ENCODE measurements at regions not wholly inside any gene's neighbourhood (a gene's known extent, or its start where the extent isn't known, plus 50 kb on each side); places are given as distances from the start of the nearest gene placed in this dataset.

DNA sequence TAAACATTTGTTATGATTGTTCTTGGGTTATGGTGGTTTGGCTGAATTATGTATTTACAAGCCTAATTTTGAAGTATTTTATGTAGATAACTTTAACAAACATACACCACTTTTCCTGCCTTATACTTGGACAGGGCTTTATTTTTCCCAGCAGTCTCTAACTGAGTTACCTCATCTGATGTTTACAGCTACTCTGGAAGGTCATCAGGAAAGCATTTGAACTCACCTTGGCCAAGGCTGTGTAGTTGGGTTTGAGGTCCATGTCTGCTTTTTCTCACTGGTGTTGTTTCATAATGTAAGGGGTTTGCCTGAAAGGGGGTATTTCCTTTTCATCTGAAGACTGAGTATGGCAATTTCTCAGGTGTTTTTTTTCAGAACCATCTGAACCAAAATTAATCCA lies 193.5 kb downstream of the RWDD3 start:
- Histone ChIP-seq H3K79me2 (ENCODE audit: control insufficient read depth, insufficient read depth, low read length) (no peaks in the 10 kb centered on the region), H3K27ac (ENCODE audit: extremely low read depth, low read depth, low read length) (no peak overlapping the region), H3K9me1 (ENCODE audit: control insufficient read depth, insufficient read depth, low read length) (no peaks in the 10 kb centered on the region), H3K4me2 (ENCODE audit: insufficient read depth, low read length) (no peak overlapping the region), H3K9ac (ENCODE audit: insufficient read depth in 1 of 2, low read depth in 2 of 2, low read length in 2 of 2) (no peak overlapping the region), H3K9me3 (replicated peaks; ENCODE audit: control insufficient read depth, insufficient read depth, low read depth, low read length) (no peaks in the 10 kb centered on the region), H4K20me1 (replicated peaks; ENCODE audit: control insufficient read depth, insufficient read depth, low read length) (no peaks in the 10 kb centered on the region), H2AFZ (ENCODE audit: low read depth, low read length) (no peak overlapping the region), H3K36me3 (ENCODE audit: control insufficient read depth, insufficient read depth, low read length) (no peaks in the 10 kb centered on the region), H3K4me3 (no peak overlapping the region), H3K27me3 (ENCODE audit: control insufficient read depth in 2 of 2, insufficient read depth in 2 of 2, low read length in 2 of 2) (no peaks in the 10 kb centered on the region), H3K4me1 (replicated peaks in 1 of 2; ENCODE audit: control insufficient read depth in 2 of 2, insufficient read depth in 2 of 2, low read length in 2 of 2) (no peaks in the 10 kb centered on the region)
- in situ Hi-C loops (cut with MboI): no loop called here
- CTCF ChIA-PET (ENCODE audit: low intra/inter-chr PET ratio): no interaction called here
- no TSS peak for BruUV-seq (replicated peaks)
- ATAC-seq (no peak), FAIRE-seq (no peak), DNase-seq (ENCODE audit: extremely low read depth in 1 of 4, low spot score in 3 of 4) (no peak)
- intact Hi-C loops (cut with micrococcal nuclease): no loop called here
- POLR2A ChIA-PET: no interaction called here
- TF ChIP-seq FOXA1 (IDR thresholded peaks at IDR 0.05; ENCODE audit: borderline replicate concordance) (no peak), FOXK2 (conservative IDR thresholded peaks at IDR 0.05 in 1 of 2, IDR thresholded peaks at IDR 0.05 in 1 of 2; ENCODE audit: low read depth in 2 of 2) (no peak), ATF3 (IDR thresholded peaks at IDR 0.05) (no peak), ATF3 (CRISPR knock-in tag; conservative IDR thresholded peaks at IDR 0.05) (no peak), ZNF592 (IDR thresholded peaks at IDR 0.05) (no peak), ZNF23 (CRISPR knock-in tag; IDR thresholded peaks at IDR 0.05) (no peak), ZNF589 (CRISPR knock-in tag; IDR thresholded peaks at IDR 0.05; ENCODE audit: low read depth) (no peak), SREBF1 (IDR thresholded peaks at IDR 0.05; ENCODE audit: borderline replicate concordance, low read depth, low read length) (no peak), MIER1 (IDR thresholded peaks at IDR 0.05; ENCODE audit: low read depth) (no peak), ZNF175 (CRISPR knock-in tag; IDR thresholded peaks at IDR 0.05; ENCODE audit: low read depth) (no peak)
- TF ChIP-seq, protein P1, sequence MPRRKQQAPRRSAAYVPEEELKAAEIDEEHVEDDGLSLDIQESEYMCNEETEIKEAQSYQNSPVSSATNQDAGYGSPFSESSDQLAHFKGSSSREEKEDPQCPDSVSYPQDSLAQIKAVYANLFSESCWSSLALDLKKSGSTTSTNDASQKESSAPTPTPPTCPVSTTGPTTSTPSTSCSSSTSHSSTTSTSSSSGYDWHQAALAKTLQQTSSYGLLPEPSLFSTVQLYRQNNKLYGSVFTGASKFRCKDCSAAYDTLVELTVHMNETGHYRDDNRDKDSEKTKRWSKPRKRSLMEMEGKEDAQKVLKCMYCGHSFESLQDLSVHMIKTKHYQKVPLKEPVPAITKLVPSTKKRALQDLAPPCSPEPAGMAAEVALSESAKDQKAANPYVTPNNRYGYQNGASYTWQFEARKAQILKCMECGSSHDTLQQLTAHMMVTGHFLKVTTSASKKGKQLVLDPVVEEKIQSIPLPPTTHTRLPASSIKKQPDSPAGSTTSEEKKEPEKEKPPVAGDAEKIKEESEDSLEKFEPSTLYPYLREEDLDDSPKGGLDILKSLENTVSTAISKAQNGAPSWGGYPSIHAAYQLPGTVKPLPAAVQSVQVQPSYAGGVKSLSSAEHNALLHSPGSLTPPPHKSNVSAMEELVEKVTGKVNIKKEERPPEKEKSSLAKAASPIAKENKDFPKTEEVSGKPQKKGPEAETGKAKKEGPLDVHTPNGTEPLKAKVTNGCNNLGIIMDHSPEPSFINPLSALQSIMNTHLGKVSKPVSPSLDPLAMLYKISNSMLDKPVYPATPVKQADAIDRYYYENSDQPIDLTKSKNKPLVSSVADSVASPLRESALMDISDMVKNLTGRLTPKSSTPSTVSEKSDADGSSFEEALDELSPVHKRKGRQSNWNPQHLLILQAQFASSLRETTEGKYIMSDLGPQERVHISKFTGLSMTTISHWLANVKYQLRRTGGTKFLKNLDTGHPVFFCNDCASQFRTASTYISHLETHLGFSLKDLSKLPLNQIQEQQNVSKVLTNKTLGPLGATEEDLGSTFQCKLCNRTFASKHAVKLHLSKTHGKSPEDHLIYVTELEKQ (CRISPR knock-in tag; IDR thresholded peaks at IDR 0.05): no peak
- TF ChIP-seq, protein P2, sequence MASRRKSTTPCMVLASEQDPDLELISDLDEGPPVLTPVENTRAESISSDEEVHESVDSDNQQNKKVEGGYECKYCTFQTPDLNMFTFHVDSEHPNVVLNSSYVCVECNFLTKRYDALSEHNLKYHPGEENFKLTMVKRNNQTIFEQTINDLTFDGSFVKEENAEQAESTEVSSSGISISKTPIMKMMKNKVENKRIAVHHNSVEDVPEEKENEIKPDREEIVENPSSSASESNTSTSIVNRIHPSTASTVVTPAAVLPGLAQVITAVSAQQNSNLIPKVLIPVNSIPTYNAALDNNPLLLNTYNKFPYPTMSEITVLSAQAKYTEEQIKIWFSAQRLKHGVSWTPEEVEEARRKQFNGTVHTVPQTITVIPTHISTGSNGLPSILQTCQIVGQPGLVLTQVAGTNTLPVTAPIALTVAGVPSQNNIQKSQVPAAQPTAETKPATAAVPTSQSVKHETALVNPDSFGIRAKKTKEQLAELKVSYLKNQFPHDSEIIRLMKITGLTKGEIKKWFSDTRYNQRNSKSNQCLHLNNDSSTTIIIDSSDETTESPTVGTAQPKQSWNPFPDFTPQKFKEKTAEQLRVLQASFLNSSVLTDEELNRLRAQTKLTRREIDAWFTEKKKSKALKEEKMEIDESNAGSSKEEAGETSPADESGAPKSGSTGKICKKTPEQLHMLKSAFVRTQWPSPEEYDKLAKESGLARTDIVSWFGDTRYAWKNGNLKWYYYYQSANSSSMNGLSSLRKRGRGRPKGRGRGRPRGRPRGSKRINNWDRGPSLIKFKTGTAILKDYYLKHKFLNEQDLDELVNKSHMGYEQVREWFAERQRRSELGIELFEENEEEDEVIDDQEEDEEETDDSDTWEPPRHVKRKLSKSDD (conservative IDR thresholded peaks at IDR 0.05; ENCODE audit: low read length): no peak
